ENCODE measurements at regions not wholly inside any gene's neighbourhood (a gene's known extent, or its start where the extent isn't known, plus 50 kb on each side); places are given as distances from the start of the nearest gene placed in this dataset.

- ATAC-seq, result no peak
- peaks cover 5% of the 10 kb centered on the region for H3K27me3 Mint-ChIP-seq (ENCODE audit: insufficient read depth, low read depth, poor library complexity)
- no peak overlapping the region for H3K27ac ChIP-seq (ENCODE audit: low read depth)
- H3K4me3 Mint-ChIP-seq, result no peak overlapping the region
- TF ChIP-seq, protein P1, sequence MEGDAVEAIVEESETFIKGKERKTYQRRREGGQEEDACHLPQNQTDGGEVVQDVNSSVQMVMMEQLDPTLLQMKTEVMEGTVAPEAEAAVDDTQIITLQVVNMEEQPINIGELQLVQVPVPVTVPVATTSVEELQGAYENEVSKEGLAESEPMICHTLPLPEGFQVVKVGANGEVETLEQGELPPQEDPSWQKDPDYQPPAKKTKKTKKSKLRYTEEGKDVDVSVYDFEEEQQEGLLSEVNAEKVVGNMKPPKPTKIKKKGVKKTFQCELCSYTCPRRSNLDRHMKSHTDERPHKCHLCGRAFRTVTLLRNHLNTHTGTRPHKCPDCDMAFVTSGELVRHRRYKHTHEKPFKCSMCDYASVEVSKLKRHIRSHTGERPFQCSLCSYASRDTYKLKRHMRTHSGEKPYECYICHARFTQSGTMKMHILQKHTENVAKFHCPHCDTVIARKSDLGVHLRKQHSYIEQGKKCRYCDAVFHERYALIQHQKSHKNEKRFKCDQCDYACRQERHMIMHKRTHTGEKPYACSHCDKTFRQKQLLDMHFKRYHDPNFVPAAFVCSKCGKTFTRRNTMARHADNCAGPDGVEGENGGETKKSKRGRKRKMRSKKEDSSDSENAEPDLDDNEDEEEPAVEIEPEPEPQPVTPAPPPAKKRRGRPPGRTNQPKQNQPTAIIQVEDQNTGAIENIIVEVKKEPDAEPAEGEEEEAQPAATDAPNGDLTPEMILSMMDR (conservative IDR thresholded peaks at IDR 0.05; ENCODE audit: low read depth in 2 of 2), result peak; percentile 75 to 86
- no peak for TF ChIP-seq CREB1 (CRISPR knock-in tag; IDR thresholded peaks at IDR 0.05; ENCODE audit: low read depth)
- H3K36me3 ChIP-seq (ENCODE audit: insufficient read depth), result no peaks in the 10 kb centered on the region
- H3K4me1 ChIP-seq (ENCODE audit: insufficient read depth), result no peaks in the 10 kb centered on the region
- peak; percentile 70 for DNase-seq (ENCODE audit: low spot score)
- H3K4me3 ChIP-seq, result no peak overlapping the region
- H3K9me2 ChIP-seq (ENCODE audit: insufficient read depth), result no peaks in the 10 kb centered on the region
- no peak overlapping the region for H2AFZ ChIP-seq
- no peaks in the 10 kb centered on the region for H3K27me3 ChIP-seq (ENCODE audit: insufficient read depth)
- H4K20me1 ChIP-seq (replicated peaks; ENCODE audit: insufficient read depth), result no peaks in the 10 kb centered on the region
- peaks cover 9% of the 10 kb centered on the region for H3K4me1 Mint-ChIP-seq
- no peak overlapping the region for H3K27ac Mint-ChIP-seq
- H3K4me2 ChIP-seq, result no peak overlapping the region
- H3K79me2 ChIP-seq (replicated peaks; ENCODE audit: insufficient read depth), result no peaks in the 10 kb centered on the region
- H3K36me3 Mint-ChIP-seq (ENCODE audit: low read depth), result no peaks in the 10 kb centered on the region
- no peaks in the 10 kb centered on the region for H3F3A ChIP-seq (replicated peaks; ENCODE audit: low read depth)
- H3K9me3 Mint-ChIP-seq, result no peaks in the 10 kb centered on the region
Observed at GRCh38 chr13:22740264-22740663, 440.5 kb upstream of the SGCG start.

- no peaks in the 10 kb centered on the region for H3K4me1 ChIP-seq (ENCODE audit: insufficient read depth)
- Mint-ChIP-seq H3K36me3 (ENCODE audit: low read depth) (no peaks in the 10 kb centered on the region), H3K4me1 (no peaks in the 10 kb centered on the region; the same call in 2 of the 3 replicates), H3K4me3 (no peak overlapping the region), H3K27ac (no peak overlapping the region), H3K27me3 (ENCODE audit: insufficient read depth, low read depth, poor library complexity) (peaks cover 5% of the 10 kb centered on the region), H3K9me3 (no peaks in the 10 kb centered on the region)
- no peak overlapping the region for H3K4me2 ChIP-seq
- ATAC-seq (peak; percentile 57), DNase-seq (ENCODE audit: low spot score) (no peak)
- H3K27me3 ChIP-seq (ENCODE audit: insufficient read depth), result no peaks in the 10 kb centered on the region
- H4K20me1 ChIP-seq (replicated peaks; ENCODE audit: insufficient read depth), result no peaks in the 10 kb centered on the region
- H3K79me2 ChIP-seq (replicated peaks; ENCODE audit: insufficient read depth), result no peaks in the 10 kb centered on the region
- no peaks in the 10 kb centered on the region for H3K36me3 ChIP-seq (ENCODE audit: insufficient read depth)
- peak overlapping the region; percentile 58; the same call in 1 of the 2 replicates for H2AFZ ChIP-seq
- H3K9me2 ChIP-seq (ENCODE audit: insufficient read depth), result no peaks in the 10 kb centered on the region
- H3F3A ChIP-seq (replicated peaks; ENCODE audit: low read depth), result no peaks in the 10 kb centered on the region
- H3K4me3 ChIP-seq, result no peak overlapping the region
- H3K27ac ChIP-seq (ENCODE audit: low read depth), result no peak overlapping the region
- TF ChIP-seq, protein P1 (conservative IDR thresholded peaks at IDR 0.05; ENCODE audit: low read depth in 2 of 2), result no peak
- TF ChIP-seq EZH2phosphoT487 (IDR thresholded peaks at IDR 0.05; ENCODE audit: unreplicated experiment) (no peak), STAT1 (IDR thresholded peaks at IDR 0.05; ENCODE audit: unreplicated experiment) (no peak), ZNF331 (CRISPR knock-in tag; IDR thresholded peaks at IDR 0.05; ENCODE audit: low read depth) (no peak)
Observed at GRCh38 chr13:22744688-22745452, 435.9 kb upstream of the SGCG start.

Data from GM23338 (cell line).